Panc1 (cell line): ENCODE measurements at regions not wholly inside any gene's neighbourhood (a gene's known extent, or its start where the extent isn't known, plus 50 kb on each side); places are given as distances from the start of the nearest gene placed in this dataset.

Experiments
- ATAC-seq: fragments of 200-7000 bp; cut with Tn5 transposase; 2 replicates; pipeline ENCODE4 v1.9.1; 2020; ENCODE audit warnings: mild to moderate bottlenecking, moderate library complexity
- BruUV-seq: library from RNA; stranded (reverse); fragments of 400-500 nt; replicated peaks from 2 replicates; lab custom pipeline; 2021; lab: Mats Ljungman, UMichigan
- CTCF ChIA-PET: fragments of 300-600 bp; sonication (Branson Sonifier 250); formaldehyde crosslinking; loops from one replicate; lab custom pipeline; 2022; ENCODE audit warnings: antibody characterized with exemption; lab: Charles Lee
- POLR2A ChIA-PET: fragments of 300-600 bp; sonication (Branson Sonifier 250); formaldehyde crosslinking; loops from one replicate; lab custom pipeline; 2022; ENCODE audit warnings: antibody characterized with exemption; lab: Charles Lee
- DNase-seq: peaks from one replicate; pipeline ENCODE4 v3.0.0-alpha.2; 2010; ENCODE audit warnings: low read depth, low spot score
- H3K27ac ChIP-seq: 2 replicates; pipeline ENCODE4 v1.5.1; 2011; ENCODE audit warnings: mild to moderate bottlenecking, low read length, inconsistent platforms
- H3K27me3 ChIP-seq: fragments of 200-500 bp; sonication (Bioruptor generic); 2 replicates; pipeline ENCODE4 v1.6.0; 2014; ENCODE audit warnings: low read length, inconsistent platforms; ENCODE audit not compliant: control insufficient read depth, insufficient read depth
- H3K36me3 ChIP-seq: fragments of 200-500 bp; sonication (Bioruptor generic); 2 replicates; pipeline ENCODE4 v1.5.1; 2014; ENCODE audit warnings: inconsistent platforms, mild to moderate bottlenecking, low read length, moderate library complexity; ENCODE audit not compliant: control insufficient read depth, insufficient read depth
- H3K4me1 ChIP-seq: 2 replicates; pipeline ENCODE4 v1.5.1; 2011; ENCODE audit warnings: inconsistent platforms, mild to moderate bottlenecking, low read length, moderate library complexity; ENCODE audit not compliant: control insufficient read depth, insufficient read depth
- H3K4me3 ChIP-seq, 2 experiments: 2 replicates each; pipeline ENCODE4 v1.5.1; 2011 to 2012; ENCODE audit warnings: low read depth in 2 of 2, low read length in 2 of 2, mild to moderate bottlenecking in 2 of 2, inconsistent platforms in 1 of 2, moderate library complexity in 1 of 2
- H3K9me3 ChIP-seq: fragments of 200-500 bp; sonication (Bioruptor generic); 2 replicates; pipeline ENCODE4 v1.5.1; 2014; ENCODE audit warnings: low read depth, mild to moderate bottlenecking, inconsistent platforms, low read length, moderate library complexity; ENCODE audit not compliant: control insufficient read depth, insufficient read depth
- POLR2AphosphoS5 ChIP-seq: IDR thresholded peaks from 2 replicates; pipeline ENCODE4 v1.6.1; 2012; ENCODE audit warnings: mild to moderate bottlenecking, low read depth, low read length, moderate library complexity
- SIN3A ChIP-seq: IDR thresholded peaks from 2 replicates; pipeline ENCODE4 v1.6.1; 2012; ENCODE audit warnings: low read depth, mild to moderate bottlenecking, low read length, moderate library complexity, borderline replicate concordance; ENCODE audit not compliant: insufficient read depth
- TCF7L2 ChIP-seq: IDR thresholded peaks from 2 replicates; pipeline ENCODE4 v1.6.1; 2011; ENCODE audit warnings: mild to moderate bottlenecking, low read depth, low read length, inconsistent platforms
- in situ Hi-C: cut with HindIII; loops from 2 replicates; pipeline ENCODE4 v1.10.0; 2016; ENCODE audit warnings: low sequenced_read_pairs, low pct_unique_long_range_greater_than_20kb
- intact Hi-C: fragments of 100-400 bp; cut with micrococcal nuclease; formaldehyde crosslinking; loops from one replicate; pipeline ENCODE4 v1.10.0; 2022; ENCODE audit not compliant: unreplicated experiment
- TF ChIP-seq, protein P1 (sequence below): fragments of 450-650 bp; IDR thresholded peaks from 2 replicates; pipeline ENCODE4 v1.5.1; 2017; ENCODE audit warnings: mild to moderate bottlenecking
- TF ChIP-seq, protein P2 (sequence below), 2 experiments: IDR thresholded peaks; 2 replicates each; pipeline ENCODE4 v1.6.1; 2011 to 2012; ENCODE audit warnings: low read depth in 2 of 2, control low read depth in 1 of 2, low read length in 1 of 2, mild to moderate bottlenecking in 1 of 2, moderate library complexity in 1 of 2; ENCODE audit not compliant: insufficient read depth in 1 of 2

DNA sequence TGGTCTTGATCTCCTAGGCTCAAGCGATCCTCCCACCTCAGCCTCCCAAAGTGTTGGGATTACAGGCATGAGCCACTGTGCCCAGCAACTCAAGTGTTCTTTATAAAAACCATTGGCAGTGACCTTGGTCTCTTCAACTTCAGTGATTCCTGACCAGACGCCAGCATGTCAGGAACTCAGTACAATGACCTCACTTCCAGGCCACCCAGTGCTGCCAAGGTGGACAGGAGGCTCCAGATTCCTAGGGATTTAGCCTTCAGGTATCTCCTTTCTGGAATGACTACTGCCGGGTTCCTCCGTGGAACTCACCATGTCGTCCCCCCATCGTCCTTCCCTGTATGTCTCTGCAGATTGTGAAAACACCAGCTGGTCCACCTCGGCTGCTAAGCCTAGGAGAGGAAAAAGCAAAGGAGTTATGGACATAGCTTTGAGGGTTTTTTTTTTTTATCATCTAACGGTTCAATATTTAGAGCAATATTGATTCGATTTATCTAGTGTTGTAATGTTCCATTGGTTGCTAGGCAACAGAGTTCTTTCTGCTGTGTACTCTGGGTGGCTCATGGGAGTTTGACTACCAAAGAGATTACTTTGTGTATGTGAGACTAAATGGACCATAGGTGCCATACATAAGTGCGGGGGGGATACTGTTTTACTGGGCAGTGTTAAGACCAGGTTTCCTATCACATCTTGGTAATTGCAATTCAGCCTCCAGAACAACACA, 425.8 kb upstream of the AUTS2 start:
- H3K4me3 ChIP-seq = no peak overlapping the region
- H3K9me3 ChIP-seq = no peaks in the 10 kb centered on the region
- TF ChIP-seq, protein P1, sequence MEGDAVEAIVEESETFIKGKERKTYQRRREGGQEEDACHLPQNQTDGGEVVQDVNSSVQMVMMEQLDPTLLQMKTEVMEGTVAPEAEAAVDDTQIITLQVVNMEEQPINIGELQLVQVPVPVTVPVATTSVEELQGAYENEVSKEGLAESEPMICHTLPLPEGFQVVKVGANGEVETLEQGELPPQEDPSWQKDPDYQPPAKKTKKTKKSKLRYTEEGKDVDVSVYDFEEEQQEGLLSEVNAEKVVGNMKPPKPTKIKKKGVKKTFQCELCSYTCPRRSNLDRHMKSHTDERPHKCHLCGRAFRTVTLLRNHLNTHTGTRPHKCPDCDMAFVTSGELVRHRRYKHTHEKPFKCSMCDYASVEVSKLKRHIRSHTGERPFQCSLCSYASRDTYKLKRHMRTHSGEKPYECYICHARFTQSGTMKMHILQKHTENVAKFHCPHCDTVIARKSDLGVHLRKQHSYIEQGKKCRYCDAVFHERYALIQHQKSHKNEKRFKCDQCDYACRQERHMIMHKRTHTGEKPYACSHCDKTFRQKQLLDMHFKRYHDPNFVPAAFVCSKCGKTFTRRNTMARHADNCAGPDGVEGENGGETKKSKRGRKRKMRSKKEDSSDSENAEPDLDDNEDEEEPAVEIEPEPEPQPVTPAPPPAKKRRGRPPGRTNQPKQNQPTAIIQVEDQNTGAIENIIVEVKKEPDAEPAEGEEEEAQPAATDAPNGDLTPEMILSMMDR = no peak
- TF ChIP-seq, protein P2, sequence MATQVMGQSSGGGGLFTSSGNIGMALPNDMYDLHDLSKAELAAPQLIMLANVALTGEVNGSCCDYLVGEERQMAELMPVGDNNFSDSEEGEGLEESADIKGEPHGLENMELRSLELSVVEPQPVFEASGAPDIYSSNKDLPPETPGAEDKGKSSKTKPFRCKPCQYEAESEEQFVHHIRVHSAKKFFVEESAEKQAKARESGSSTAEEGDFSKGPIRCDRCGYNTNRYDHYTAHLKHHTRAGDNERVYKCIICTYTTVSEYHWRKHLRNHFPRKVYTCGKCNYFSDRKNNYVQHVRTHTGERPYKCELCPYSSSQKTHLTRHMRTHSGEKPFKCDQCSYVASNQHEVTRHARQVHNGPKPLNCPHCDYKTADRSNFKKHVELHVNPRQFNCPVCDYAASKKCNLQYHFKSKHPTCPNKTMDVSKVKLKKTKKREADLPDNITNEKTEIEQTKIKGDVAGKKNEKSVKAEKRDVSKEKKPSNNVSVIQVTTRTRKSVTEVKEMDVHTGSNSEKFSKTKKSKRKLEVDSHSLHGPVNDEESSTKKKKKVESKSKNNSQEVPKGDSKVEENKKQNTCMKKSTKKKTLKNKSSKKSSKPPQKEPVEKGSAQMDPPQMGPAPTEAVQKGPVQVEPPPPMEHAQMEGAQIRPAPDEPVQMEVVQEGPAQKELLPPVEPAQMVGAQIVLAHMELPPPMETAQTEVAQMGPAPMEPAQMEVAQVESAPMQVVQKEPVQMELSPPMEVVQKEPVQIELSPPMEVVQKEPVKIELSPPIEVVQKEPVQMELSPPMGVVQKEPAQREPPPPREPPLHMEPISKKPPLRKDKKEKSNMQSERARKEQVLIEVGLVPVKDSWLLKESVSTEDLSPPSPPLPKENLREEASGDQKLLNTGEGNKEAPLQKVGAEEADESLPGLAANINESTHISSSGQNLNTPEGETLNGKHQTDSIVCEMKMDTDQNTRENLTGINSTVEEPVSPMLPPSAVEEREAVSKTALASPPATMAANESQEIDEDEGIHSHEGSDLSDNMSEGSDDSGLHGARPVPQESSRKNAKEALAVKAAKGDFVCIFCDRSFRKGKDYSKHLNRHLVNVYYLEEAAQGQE (IDR thresholded peaks at IDR 0.05; ENCODE audit: insufficient read depth in 1 of 2, low read depth in 2 of 2, low read length in 1 of 2) = no peak
- TF ChIP-seq SIN3A (no peak), TCF7L2 (no peak), POLR2AphosphoS5 (no peak)
- no peak for ATAC-seq
- no peaks in the 10 kb centered on the region for H3K27me3 ChIP-seq
- intact Hi-C loops = loop anchor here (5.0 kb wide), 1 partner anchor 1305 kb away; no protein-coding TSS in a partner anchor
- no peaks in the 10 kb centered on the region for H3K4me1 ChIP-seq
- H3K27ac ChIP-seq = no peak overlapping the region
- in situ Hi-C loops = no loop called here
- BruUV-seq = no TSS peak
- DNase-seq = no peak
- no peaks in the 10 kb centered on the region for H3K36me3 ChIP-seq
- CTCF ChIA-PET = no interaction called here
- POLR2A ChIA-PET = no interaction called here

DNA sequence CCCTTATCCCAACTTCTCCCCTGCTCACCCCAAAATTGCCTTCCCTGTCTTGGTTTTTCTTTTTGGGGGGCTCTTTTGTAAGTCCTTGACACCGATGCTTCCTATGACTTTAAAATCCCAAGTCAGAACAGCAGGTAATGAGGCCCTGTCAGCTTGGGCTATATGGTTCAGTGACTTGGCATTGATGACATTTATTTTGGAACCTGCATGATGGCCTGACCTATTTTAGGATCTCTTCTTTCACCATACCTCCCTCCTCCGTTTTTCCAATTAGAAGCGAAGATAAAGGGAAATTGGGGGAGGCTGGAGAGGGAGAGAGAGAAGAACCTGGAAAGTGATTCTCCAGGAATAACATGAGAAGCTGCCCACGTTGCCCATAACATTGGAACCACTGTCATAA, 424.9 kb upstream of the AUTS2 start:
- in situ Hi-C loops = no loop called here
- ATAC-seq = no peak
- intact Hi-C loops = loop anchor here (5.0 kb wide), 1 partner anchor 1306 kb away; no protein-coding TSS in a partner anchor
- ChIA-PET CTCF (no interaction called here), POLR2A (no interaction called here)
- no peaks in the 10 kb centered on the region for H3K4me1 ChIP-seq
- H3K27ac ChIP-seq = no peak overlapping the region
- no peaks in the 10 kb centered on the region for H3K27me3 ChIP-seq
- TF ChIP-seq POLR2AphosphoS5 (no peak), SIN3A (no peak), TCF7L2 (no peak)
- TF ChIP-seq, protein P2 (IDR thresholded peaks at IDR 0.05; ENCODE audit: insufficient read depth in 1 of 2, low read depth in 2 of 2, low read length in 1 of 2) = no peak
- TF ChIP-seq, protein P1 = no peak
- no peaks in the 10 kb centered on the region for H3K36me3 ChIP-seq
- no peak overlapping the region for H3K4me3 ChIP-seq
- BruUV-seq = no TSS peak
- DNase-seq = no peak
- no peaks in the 10 kb centered on the region for H3K9me3 ChIP-seq
